ENCODE measurements at regions not wholly inside any gene's neighbourhood (a gene's known extent, or its start where the extent isn't known, plus 50 kb on each side); places are given as distances from the start of the nearest gene placed in this dataset.

Small RNA genes in the stretch of these regions (small RNA-seq; reads per million reads assigned to genes)
- gene RNU6-555P, result 0 reads per million in 4 donors

All from upper lobe of left lung (tissue), 4 donors.